K562 (cell line): ENCODE measurements at regions not wholly inside any gene's neighbourhood (a gene's known extent, or its start where the extent isn't known, plus 50 kb on each side); places are given as distances from the start of the nearest gene placed in this dataset.
A peak's percentile ranks its signal among the peaks of the same experiment; 100 is the strongest.

Source experiments
- ATAC-seq: fragments of 200-7000 bp; cut with Tn5 transposase; 3 replicates; pipeline ENCODE4 v1.9.1; 2020; ENCODE audit warnings: moderate library complexity
- BruUV-seq: library from RNA; stranded (reverse); fragments of 400-500 nt; replicated peaks from 2 replicates; lab custom pipeline; 2021; lab: Mats Ljungman, UMichigan
- CTCF ChIA-PET: fragments of 300-600 bp; formaldehyde crosslinking; extraction: SDS; loops from one replicate; lab custom pipeline; 2021; ENCODE audit warnings: low intra/inter-chr PET ratio; lab: Yijun Ruan, JAX
- POLR2A ChIA-PET: fragments of 300-600, 350-650 bp; sonication (Branson Sonifier 250); formaldehyde crosslinking; extraction: SDS; loops from one replicate; lab custom pipeline; 2021; ENCODE audit warnings: antibody characterized with exemption, inconsistent platforms; lab: Yijun Ruan, JAX
- DNase-seq, 4 experiments: peaks; one replicate each; pipeline versions ENCODE4 v3.0.0 to v3.0.0-alpha.2; 2011 to 2018; ENCODE audit warnings: low spot score in 3 of 4, mixed read lengths in 3 of 4; ENCODE audit errors: extremely low read depth in 1 of 4
- FAIRE-seq: peaks from 2 replicates; lab custom pipeline; 2011; peaks lifted over from hg19 to GRCh38; lab: Jason Lieb, UNC
- H2AFZ ChIP-seq: 2 replicates; pipeline ENCODE4 v1.6.0; 2011; ENCODE audit warnings: low read depth, low read length, control low read depth, inconsistent platforms
- H3K27ac ChIP-seq: fragments of 200-600 bp; 3 replicates; pipeline ENCODE4 v1.8.0; 2011; ENCODE audit warnings: low read depth, mild to moderate bottlenecking, control low read depth, inconsistent platforms, low read length, moderate library complexity, mixed read lengths; ENCODE audit errors: extremely low read depth
- H3K27me3 ChIP-seq, 2 experiments: fragments of 300-600 bp in 1 of 2; 2 replicates in 1 of 2; 3 replicates in 1 of 2; pipeline versions ENCODE4 v1.6.0 to v1.8.0; 2011; ENCODE audit warnings: inconsistent platforms in 2 of 2, low read length in 2 of 2, mild to moderate bottlenecking in 1 of 2, mixed read lengths in 1 of 2, moderate library complexity in 1 of 2; ENCODE audit not compliant: control insufficient read depth in 2 of 2, insufficient read depth in 2 of 2
- H3K36me3 ChIP-seq: fragments of 300-600 bp; 3 replicates; pipeline ENCODE4 v1.8.0; 2011; ENCODE audit warnings: mild to moderate bottlenecking, low read length, inconsistent platforms; ENCODE audit not compliant: control insufficient read depth, insufficient read depth
- H3K4me1 ChIP-seq, 2 experiments: fragments of 200-600 bp in 1 of 2; replicated peaks in 1 of 2; 2 replicates in 1 of 2; 3 replicates in 1 of 2; pipeline versions ENCODE4 v1.5.1 to v1.8.0; 2011; ENCODE audit warnings: inconsistent platforms in 2 of 2, low read length in 2 of 2, mild to moderate bottlenecking in 1 of 2, mixed read lengths in 1 of 2, moderate library complexity in 1 of 2; ENCODE audit not compliant: control insufficient read depth in 2 of 2, insufficient read depth in 2 of 2
- H3K4me2 ChIP-seq: 2 replicates; pipeline ENCODE4 v1.6.1; 2011; ENCODE audit warnings: low read length, control low read depth, inconsistent platforms, mixed read lengths; ENCODE audit not compliant: insufficient read depth
- H3K4me3 ChIP-seq: fragments of 200-600 bp; sonication (generic), shearing (Covaris generic); 2 replicates; pipeline ENCODE4 v1.5.1; 2016; ENCODE audit warnings: control low read depth, inconsistent platforms
- H3K79me2 ChIP-seq: fragments of 200-600 bp; 3 replicates; pipeline ENCODE4 v1.8.0; 2011; ENCODE audit warnings: low read length, inconsistent platforms; ENCODE audit not compliant: control insufficient read depth, insufficient read depth
- H3K9ac ChIP-seq, 2 experiments: 2 replicates each; pipeline versions ENCODE4 v1.6.0 to v1.6.1; 2011; ENCODE audit warnings: low read depth in 2 of 2, low read length in 2 of 2, control low read depth in 1 of 2, inconsistent platforms in 1 of 2, mild to moderate bottlenecking in 1 of 2, mixed read lengths in 1 of 2; ENCODE audit not compliant: insufficient read depth in 1 of 2
- H3K9me1 ChIP-seq: one replicate; pipeline ENCODE4 v1.6.0; 2011; ENCODE audit warnings: inconsistent platforms, mild to moderate bottlenecking, low read length, moderate library complexity; ENCODE audit not compliant: control insufficient read depth, insufficient read depth
- H3K9me3 ChIP-seq: replicated peaks from 2 replicates; pipeline ENCODE4 v1.5.1; 2011; ENCODE audit warnings: low read depth, low read length, inconsistent platforms; ENCODE audit not compliant: control insufficient read depth, insufficient read depth
- H4K20me1 ChIP-seq: replicated peaks from 2 replicates; pipeline ENCODE4 v1.6.1; 2011; ENCODE audit warnings: low read length, inconsistent platforms, mixed read lengths; ENCODE audit not compliant: control insufficient read depth, insufficient read depth
- HNRNPUL1 ChIP-seq: fragments of 200-400 bp; formaldehyde crosslinking; IDR thresholded peaks from 2 replicates; pipeline ENCODE4 v1.6.1; 2017; ENCODE audit warnings: low read length
- RBM25 ChIP-seq: fragments of 200-400 bp; formaldehyde crosslinking; IDR thresholded peaks from 2 replicates; pipeline ENCODE4 v1.6.1; 2018; ENCODE audit warnings: low read length, low read depth, moderate library complexity; ENCODE audit not compliant: severe bottlenecking
- TBP ChIP-seq: optimal IDR thresholded peaks from 2 replicates; pipeline ENCODE3; 2011; ENCODE audit warnings: low read depth, low read length, improper control_type of control experiment
- ZNF561 ChIP-seq: fragments of 450-650 bp; formaldehyde crosslinking; conservative IDR thresholded peaks from 2 replicates; pipeline ENCODE4 v1.4.0; 2020; ENCODE audit warnings: mild to moderate bottlenecking, moderate library complexity
- WGBS: fragments of 100-300 bp; shearing (Covaris generic); methylation state at CpG from one replicate; pipeline ENCODE4 v1.1.6; 2016; ENCODE audit warnings: low coverage, mixed read lengths; ENCODE audit not compliant: insufficient coverage; ENCODE audit errors: missing lambda C conversion rate; 5-methylcytosine and 5-hydroxymethylcytosine counted together
- in situ Hi-C: fragments of 300-500 bp; cut with MboI; formaldehyde crosslinking; loops from 4 replicates; pipeline ENCODE4 v1.15.0; 2018; ENCODE audit warnings: inconsistent platforms, mixed read lengths
- intact Hi-C: fragments of 100-400 bp; cut with micrococcal nuclease; formaldehyde crosslinking; loops from 2 replicates; pipeline ENCODE4 v1.14.2; 2022
- TF ChIP-seq, protein P1 (sequence below): IDR thresholded peaks from 2 replicates; pipeline ENCODE4 v1.6.1; 2016; ENCODE audit warnings: missing genetic modification characterization, missing compliant biosample characterization
- TF ChIP-seq, protein P2 (sequence below): fragments of 250-450 bp; sonication (Bioruptor Pico); IDR thresholded peaks from 2 replicates; pipeline ENCODE4 v1.8.0; 2022; ENCODE audit warnings: moderate library complexity, mild to moderate bottlenecking, inconsistent platforms

DNA sequence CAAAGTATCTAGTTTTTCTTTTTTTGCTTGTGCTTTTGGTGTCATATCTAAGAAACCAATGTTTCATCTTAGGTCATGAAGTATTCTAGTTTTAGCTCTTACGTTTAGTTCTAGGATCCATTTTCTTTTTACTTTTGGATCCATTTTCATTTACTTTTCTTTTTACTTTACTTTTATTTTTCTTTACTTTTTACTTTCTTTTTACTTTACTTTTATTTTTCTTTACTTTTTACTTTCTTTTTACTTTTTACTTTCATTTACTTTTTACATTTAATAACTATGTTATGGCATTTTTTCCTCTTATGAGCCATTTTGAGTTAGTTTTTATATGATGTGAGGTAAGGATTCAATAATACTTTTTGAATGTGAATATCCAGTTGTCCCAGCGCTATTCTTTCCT, 213.4 kb downstream of the ZFP36L2 start:
- H4K20me1 ChIP-seq: no peaks in the 10 kb centered on the region
- H3K9me3 ChIP-seq: no peaks in the 10 kb centered on the region
- POLR2A ChIA-PET: interaction anchor here (0.9 kb wide), 1 partner anchor 24 kb away, joined by 3 read pairs; no protein-coding TSS in a partner anchor
- intact Hi-C loops (no loop called here), in situ Hi-C loops (no loop called here)
- CTCF ChIA-PET: interaction anchor here (0.7 kb wide), 1 partner anchor 42 kb away, joined by 3 read pairs; no protein-coding TSS in a partner anchor
- no peaks in the 10 kb centered on the region for H3K36me3 ChIP-seq
- TF ChIP-seq, protein P1, sequence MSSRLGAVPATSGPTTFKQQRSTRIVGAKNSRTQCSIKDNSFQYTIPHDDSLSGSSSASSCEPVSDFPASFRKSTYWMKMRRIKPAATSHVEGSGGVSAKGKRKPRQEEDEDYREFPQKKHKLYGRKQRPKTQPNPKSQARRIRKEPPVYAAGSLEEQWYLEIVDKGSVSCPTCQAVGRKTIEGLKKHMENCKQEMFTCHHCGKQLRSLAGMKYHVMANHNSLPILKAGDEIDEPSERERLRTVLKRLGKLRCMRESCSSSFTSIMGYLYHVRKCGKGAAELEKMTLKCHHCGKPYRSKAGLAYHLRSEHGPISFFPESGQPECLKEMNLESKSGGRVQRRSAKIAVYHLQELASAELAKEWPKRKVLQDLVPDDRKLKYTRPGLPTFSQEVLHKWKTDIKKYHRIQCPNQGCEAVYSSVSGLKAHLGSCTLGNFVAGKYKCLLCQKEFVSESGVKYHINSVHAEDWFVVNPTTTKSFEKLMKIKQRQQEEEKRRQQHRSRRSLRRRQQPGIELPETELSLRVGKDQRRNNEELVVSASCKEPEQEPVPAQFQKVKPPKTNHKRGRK (tag): peak; percentile 86
- no peak for TF ChIP-seq RBM25
- no peak for TF ChIP-seq TBP
- TF ChIP-seq, protein P2, sequence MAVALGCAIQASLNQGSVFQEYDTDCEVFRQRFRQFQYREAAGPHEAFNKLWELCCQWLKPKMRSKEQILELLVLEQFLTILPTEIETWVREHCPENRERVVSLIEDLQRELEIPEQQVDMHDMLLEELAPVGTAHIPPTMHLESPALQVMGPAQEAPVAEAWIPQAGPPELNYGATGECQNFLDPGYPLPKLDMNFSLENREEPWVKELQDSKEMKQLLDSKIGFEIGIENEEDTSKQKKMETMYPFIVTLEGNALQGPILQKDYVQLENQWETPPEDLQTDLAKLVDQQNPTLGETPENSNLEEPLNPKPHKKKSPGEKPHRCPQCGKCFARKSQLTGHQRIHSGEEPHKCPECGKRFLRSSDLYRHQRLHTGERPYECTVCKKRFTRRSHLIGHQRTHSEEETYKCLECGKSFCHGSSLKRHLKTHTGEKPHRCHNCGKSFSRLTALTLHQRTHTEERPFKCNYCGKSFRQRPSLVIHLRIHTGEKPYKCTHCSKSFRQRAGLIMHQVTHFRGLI (CRISPR knock-in tag): no peak
- no peak for TF ChIP-seq HNRNPUL1
- no peak for TF ChIP-seq ZNF561
- no peak for DNase-seq
- H3K4me3 ChIP-seq: no peak overlapping the region
- no peaks in the 10 kb centered on the region for H3K9me1 ChIP-seq
- H2AFZ ChIP-seq: no peak overlapping the region
- no peak for FAIRE-seq
- no peaks in the 10 kb centered on the region for H3K79me2 ChIP-seq
- BruUV-seq: no TSS peak
- H3K4me1 ChIP-seq: peaks cover 0 to 9% of the 10 kb centered on the region in 2 experiments; a peak in 4 of 5 replicates
- no peak overlapping the region for H3K27ac ChIP-seq
- no peaks in the 10 kb centered on the region for H3K27me3 ChIP-seq
- no peak for ATAC-seq
- 14% methylated on average over 2 of the region's 2 CpGs for WGBS
- no peak overlapping the region for H3K9ac ChIP-seq
- no peak overlapping the region for H3K4me2 ChIP-seq
